Skeletal muscle satellite cell (primary cell): ENCODE measurements at regions not wholly inside any gene's neighbourhood (a gene's known extent, or its start where the extent isn't known, plus 50 kb on each side); places are given as distances from the start of the nearest gene placed in this dataset.

Experiments used
- H3K27me3 ChIP-seq: 2 replicates; pipeline ENCODE4 v1.7.0; 2013; ENCODE audit warnings: low read length; ENCODE audit not compliant: control insufficient read depth, insufficient read depth
- H3K36me3 ChIP-seq: 2 replicates; pipeline ENCODE4 v1.7.0; 2013; ENCODE audit warnings: mild to moderate bottlenecking, control low read depth, low read length; ENCODE audit not compliant: insufficient read depth
- H3K4me1 ChIP-seq: 2 replicates; pipeline ENCODE4 v1.7.0; 2013; ENCODE audit warnings: low read length; ENCODE audit not compliant: control insufficient read depth, insufficient read depth
- H3K4me2 ChIP-seq: 2 replicates; pipeline ENCODE4 v1.7.0; 2013; ENCODE audit warnings: mild to moderate bottlenecking, low read length
- H3K4me3 ChIP-seq: 2 replicates; pipeline ENCODE4 v1.7.0; 2013; ENCODE audit warnings: low read length
- H3K9ac ChIP-seq: 2 replicates; pipeline ENCODE4 v1.7.0; 2013; ENCODE audit warnings: mild to moderate bottlenecking, low read depth, low read length, moderate library complexity
- H3K9me3 ChIP-seq: replicated peaks from 2 replicates; pipeline ENCODE4 v1.7.0; 2013; ENCODE audit warnings: mild to moderate bottlenecking, control low read depth, low read length

DNA sequence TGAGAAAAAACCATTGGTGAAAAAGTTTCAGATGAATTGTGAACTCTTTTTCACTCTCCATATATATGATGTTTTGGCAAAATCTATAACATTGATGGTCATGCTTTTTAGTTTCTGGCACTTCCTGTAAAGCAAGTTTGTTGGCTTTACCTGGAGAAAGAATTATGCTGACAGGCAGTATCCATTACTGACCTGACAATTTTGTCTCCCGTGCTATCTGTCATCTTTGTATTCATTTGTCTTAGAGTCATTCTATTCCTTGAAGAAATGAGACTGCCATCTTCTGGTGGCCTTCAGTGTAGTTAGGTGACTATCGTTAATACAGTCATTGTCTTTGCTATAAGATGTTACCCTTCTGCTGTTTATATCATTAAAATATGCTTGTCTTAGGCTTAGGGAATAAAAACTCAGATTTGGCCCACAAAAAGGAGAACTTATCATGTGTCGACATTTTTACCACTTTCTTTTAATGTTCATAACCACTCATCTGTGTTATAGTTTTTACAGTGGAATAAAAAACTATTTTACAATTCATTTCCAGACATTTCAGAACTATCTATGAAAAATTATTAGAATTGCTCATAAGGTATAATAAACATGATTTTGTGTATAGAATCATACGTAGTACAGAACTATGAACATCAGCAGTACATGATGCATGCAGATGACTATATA is 707.0 kb downstream of the EPM2A start:
- H3K4me3 ChIP-seq = no peak overlapping the region
- no peak overlapping the region for H3K9ac ChIP-seq
- H3K36me3 ChIP-seq = no peaks in the 10 kb centered on the region
- no peak overlapping the region for H3K4me2 ChIP-seq
- H3K9me3 ChIP-seq = no peaks in the 10 kb centered on the region
- H3K27me3 ChIP-seq = no peaks in the 10 kb centered on the region
- no peaks in the 10 kb centered on the region for H3K4me1 ChIP-seq

DNA sequence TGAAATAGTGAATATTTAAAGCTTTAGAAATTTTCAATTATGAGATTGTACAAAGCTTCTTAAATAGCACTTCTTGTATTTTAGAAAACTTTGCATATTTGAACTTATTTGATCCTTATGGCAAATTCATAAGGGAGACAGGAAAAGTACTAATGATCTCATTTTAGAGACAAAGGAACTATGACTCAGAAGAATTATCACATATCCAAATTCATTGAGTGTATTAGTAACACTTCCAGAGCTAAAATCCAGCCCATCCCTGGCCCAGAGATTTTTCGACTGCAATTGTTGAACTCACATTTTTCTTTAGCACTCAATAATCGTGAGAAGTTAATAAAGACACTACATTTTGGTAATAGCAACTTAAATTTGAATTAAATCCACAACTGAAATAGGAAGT is 704.3 kb downstream of the EPM2A start:
- no peak overlapping the region for H3K4me2 ChIP-seq

DNA sequence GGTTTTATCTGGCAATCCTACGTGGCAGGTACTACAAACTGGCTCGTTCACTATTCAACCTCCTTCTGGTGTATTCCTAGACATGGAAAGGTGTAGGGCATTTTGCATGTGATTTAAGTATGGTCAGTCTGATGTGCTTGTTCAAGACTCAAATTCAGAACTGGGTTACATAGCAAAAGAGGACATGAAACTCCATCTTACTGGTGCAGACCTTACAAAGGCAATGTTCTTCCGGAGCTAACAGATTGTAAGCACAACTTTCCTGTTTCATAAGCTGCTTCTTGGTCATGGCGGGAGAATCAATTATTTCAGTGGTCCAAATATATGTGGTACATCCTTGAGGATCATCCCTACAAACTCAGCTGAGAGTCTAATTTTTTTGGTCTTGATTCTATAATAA is 703.4 kb downstream of the EPM2A start:
- no peak overlapping the region for H3K4me3 ChIP-seq
- no peaks in the 10 kb centered on the region for H3K4me1 ChIP-seq

More for the DNA sequence above, 704.3 kb downstream of the EPM2A start:
- Histone ChIP-seq H3K36me3 (no peaks in the 10 kb centered on the region), H3K4me1 (no peaks in the 10 kb centered on the region), H3K4me3 (no peak overlapping the region), H3K9me3 (no peaks in the 10 kb centered on the region), H3K9ac (no peak overlapping the region), H3K27me3 (no peaks in the 10 kb centered on the region)

DNA sequence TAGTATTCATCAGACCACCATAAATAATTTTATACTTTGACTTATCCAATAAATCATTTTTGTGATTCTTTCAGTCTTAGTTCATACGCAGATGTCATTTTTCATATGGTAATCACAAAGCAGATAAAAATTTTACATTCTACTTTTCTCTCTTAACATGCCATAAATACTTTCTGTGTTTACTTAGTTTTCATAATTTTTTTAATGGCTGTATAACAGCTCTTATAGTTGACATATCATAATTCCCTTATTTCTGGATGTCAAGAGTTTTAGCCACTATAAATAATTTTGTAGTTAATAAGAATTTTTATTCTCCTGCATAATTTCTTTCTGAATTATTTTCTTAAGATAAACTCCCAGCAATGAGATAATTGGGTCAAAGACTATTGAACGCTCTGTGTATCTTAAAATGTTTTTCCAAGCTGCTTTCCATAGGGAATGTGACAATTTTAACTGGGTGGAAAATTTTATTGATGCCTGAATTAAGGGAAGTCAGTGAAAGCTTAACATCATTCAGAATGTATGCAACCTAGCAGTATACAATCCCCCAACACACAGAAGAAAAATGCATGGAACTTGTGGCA is 702.7 kb downstream of the EPM2A start:
- Histone ChIP-seq H3K4me1 (no peaks in the 10 kb centered on the region), H3K4me2 (no peak overlapping the region), H3K36me3 (no peaks in the 10 kb centered on the region), H3K9ac (no peak overlapping the region), H3K4me3 (no peak overlapping the region), H3K9me3 (no peaks in the 10 kb centered on the region), H3K27me3 (no peaks in the 10 kb centered on the region)

More for the DNA sequence above, 703.4 kb downstream of the EPM2A start:
- Histone ChIP-seq H3K4me2 (no peak overlapping the region), H3K36me3 (no peaks in the 10 kb centered on the region), H3K9ac (no peak overlapping the region), H3K9me3 (no peaks in the 10 kb centered on the region), H3K27me3 (no peaks in the 10 kb centered on the region)

DNA sequence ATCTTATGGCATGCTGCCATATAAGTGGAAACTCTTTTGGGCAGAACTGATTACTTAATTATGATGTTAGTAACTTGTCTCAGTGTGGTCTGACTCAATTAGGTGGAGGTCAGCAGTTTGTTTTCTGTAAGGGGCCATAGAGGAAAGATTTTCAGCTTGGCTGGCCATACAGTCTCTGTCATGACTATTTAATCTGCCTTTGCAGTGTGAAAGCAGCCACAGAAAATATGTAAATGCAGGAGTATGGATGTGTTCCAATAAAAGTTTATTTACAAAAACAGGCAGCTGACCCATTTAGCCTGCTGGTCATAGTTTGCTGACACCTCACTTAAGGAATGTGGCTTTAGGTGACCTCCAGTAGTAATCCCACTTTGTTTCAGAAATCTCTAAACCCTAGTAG is 700.7 kb downstream of the EPM2A start:
- Histone ChIP-seq H3K27me3 (no peaks in the 10 kb centered on the region), H3K4me1 (no peaks in the 10 kb centered on the region), H3K9ac (no peak overlapping the region), H3K4me3 (no peak overlapping the region), H3K4me2 (no peak overlapping the region), H3K9me3 (no peaks in the 10 kb centered on the region), H3K36me3 (no peaks in the 10 kb centered on the region)

DNA sequence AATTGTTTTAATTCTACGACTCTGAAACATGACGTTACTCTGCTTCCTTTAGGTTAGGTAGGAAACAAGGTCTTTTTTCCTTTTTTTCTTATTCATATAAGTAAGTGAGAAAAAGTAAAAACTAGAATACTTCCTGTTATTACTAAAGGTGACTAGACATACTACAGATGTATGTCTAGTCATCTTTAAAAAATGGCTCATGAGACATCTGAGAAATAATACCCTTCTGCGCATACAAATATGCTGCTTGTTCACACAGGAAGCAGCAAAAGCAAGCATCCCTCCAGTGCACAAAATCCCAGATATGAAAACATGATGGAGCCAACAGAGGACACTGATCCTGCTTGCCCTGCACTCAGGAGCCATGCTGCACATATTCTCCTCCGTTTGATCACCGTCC is 699.1 kb downstream of the EPM2A start:
- Histone ChIP-seq H3K9me3 (no peaks in the 10 kb centered on the region), H3K4me3 (no peak overlapping the region), H3K9ac (no peak overlapping the region), H3K36me3 (no peaks in the 10 kb centered on the region), H3K4me1 (no peaks in the 10 kb centered on the region), H3K4me2 (no peak overlapping the region), H3K27me3 (no peaks in the 10 kb centered on the region)

DNA sequence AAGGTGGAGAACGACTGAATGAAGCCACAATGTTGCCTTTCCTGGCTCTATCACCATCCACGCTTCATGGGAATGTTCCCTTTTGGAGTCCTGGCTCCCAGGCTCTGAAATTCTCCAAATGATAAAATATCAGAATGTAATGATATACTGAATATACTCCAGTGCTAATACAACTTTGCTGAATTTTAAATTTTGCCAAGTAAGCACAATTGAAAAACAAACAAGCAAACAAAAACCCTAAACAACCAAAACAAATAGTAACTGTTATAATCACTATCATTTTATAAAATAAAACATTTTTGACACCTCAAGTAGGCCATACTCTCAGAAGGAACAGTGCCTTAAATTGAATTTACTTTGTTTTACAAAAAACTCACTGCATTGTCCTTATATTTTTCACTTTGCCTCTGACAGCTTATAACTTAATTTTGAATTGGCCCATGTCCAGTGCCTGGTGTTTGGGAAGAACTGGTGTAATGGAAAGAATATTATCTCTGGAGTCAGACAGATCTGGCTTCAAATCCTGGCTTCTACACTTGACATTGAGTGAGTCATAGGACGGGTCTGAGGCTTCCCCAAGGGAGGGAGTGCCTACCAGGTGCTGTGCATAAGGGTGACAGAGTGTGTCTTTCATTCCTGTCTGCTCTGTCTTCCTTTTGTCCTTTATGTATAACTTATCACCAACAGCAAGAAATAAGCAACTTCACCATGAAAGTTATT is 698.3 kb downstream of the EPM2A start:
- Histone ChIP-seq H3K27me3 (no peaks in the 10 kb centered on the region), H3K4me3 (no peak overlapping the region), H3K9me3 (no peaks in the 10 kb centered on the region), H3K4me2 (no peak overlapping the region), H3K9ac (no peak overlapping the region), H3K36me3 (no peaks in the 10 kb centered on the region), H3K4me1 (no peaks in the 10 kb centered on the region)

DNA sequence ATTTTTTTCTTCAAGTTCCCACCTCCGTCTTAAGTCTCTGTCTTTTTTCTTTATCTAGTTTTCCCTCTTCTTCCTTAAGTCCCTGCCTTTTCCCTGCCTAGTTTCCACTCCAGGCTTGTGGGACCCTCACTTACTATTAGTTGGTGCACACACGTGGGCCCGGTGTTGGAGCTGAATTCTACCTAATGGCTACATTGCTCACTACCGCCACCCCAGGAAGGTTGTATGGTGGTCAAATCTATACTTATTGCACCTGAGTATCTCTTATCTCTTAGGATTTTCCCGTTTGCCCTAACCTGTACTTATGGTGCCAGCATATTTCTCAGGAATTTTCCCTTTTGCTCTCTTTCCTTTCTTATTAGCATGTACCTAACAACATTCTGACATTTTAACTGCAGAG is 692.8 kb downstream of the EPM2A start:
- no peak overlapping the region for H3K4me2 ChIP-seq
- H3K4me3 ChIP-seq = no peak overlapping the region
- H3K4me1 ChIP-seq = peaks cover 14% of the 10 kb centered on the region
- no peak overlapping the region for H3K9ac ChIP-seq
- no peaks in the 10 kb centered on the region for H3K27me3 ChIP-seq
- H3K9me3 ChIP-seq = no peaks in the 10 kb centered on the region
- H3K36me3 ChIP-seq = no peaks in the 10 kb centered on the region

DNA sequence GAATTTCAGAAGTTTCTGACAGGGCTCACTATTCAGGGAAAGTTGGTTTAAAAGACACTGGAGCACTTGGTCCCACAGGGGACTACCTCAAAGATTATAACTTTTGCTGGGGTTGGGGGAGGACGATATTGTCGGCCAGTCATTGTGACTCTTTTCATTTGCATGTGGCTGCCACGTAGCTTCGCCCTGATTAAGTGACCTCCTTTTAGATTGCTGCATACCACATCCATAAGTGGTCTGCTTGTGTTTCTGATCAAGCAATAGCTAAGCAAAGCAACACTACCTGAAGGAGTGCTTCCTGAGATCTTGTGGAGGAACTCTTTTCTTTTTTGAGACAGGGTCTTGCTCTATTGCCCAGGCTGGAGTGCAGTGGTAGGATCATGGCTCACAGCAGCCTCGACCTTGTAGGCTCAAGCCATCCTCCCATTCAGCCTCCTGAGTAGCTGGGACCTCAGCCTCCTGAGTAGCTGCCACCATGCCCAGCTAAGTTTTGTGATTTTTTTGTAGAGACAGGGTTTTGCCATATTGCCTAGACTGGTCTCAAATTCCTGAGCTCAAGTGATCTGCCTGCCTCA is 691.3 kb downstream of the EPM2A start:
- H3K4me3 ChIP-seq = no peak overlapping the region
- H3K4me2 ChIP-seq = peak overlapping the region; percentile 20
- no peaks in the 10 kb centered on the region for H3K36me3 ChIP-seq
- no peak overlapping the region for H3K9ac ChIP-seq
- H3K9me3 ChIP-seq = no peaks in the 10 kb centered on the region
- H3K27me3 ChIP-seq = no peaks in the 10 kb centered on the region
- H3K4me1 ChIP-seq = peaks cover 14% of the 10 kb centered on the region

DNA sequence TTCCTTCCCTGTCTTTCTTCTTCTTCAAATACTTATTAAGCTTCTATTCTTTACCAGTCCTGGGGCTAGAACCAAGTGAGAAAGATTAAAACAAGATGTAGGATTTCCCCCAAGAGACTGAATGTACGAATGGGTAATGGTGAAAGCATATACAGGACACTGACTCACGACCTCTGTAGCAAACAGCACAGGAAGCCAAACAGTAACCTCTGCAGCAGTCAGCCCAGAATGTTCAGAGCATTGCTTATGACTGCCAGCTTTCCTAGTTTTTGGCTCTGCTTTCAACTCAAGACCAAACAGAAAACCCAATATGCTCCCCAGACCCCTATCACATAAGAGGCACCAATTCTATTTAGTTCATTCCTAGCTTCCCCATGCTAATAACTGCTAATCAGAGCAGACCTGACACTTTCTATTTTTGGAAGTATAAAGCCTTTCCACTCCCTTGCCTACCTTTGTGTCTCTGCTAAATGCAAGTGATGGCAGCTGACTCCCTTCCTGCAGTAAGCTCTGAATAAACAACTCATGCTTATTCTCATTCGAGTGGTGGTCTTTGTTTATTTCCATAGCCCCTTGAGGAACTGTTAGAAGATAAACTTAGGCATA is 690.6 kb downstream of the EPM2A start:
- Histone ChIP-seq H3K4me2 (peak overlapping the region; percentile 20), H3K27me3 (no peaks in the 10 kb centered on the region), H3K9ac (no peak overlapping the region), H3K4me3 (no peak overlapping the region), H3K36me3 (no peaks in the 10 kb centered on the region), H3K9me3 (no peaks in the 10 kb centered on the region), H3K4me1 (peaks cover 14% of the 10 kb centered on the region)

DNA sequence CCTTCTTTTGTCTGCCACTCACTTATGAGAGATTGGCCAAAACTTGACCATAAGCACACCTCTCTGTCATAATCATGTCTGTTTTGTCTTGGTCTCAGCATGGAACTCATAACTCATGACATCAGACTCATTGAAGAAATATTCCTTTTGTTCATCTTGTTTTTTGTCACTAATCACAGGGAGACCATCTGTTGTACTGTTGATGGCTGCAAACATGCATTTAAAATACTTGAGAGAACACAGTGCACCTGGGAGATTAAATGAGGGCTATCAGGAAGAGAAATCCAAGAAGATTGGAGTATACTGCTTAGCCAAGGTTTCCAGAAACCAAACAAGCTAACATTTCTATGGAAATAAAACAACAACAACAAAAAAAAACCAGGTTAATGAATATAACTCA is 689.7 kb downstream of the EPM2A start:
- Histone ChIP-seq H3K9me3 (no peaks in the 10 kb centered on the region), H3K4me1 (peaks cover 14% of the 10 kb centered on the region), H3K9ac (no peak overlapping the region), H3K4me3 (no peak overlapping the region), H3K27me3 (no peaks in the 10 kb centered on the region), H3K4me2 (no peak overlapping the region), H3K36me3 (no peaks in the 10 kb centered on the region)
